GM12874 (cell line): ENCODE measurements at regions not wholly inside any gene's neighbourhood (a gene's known extent, or its start where the extent isn't known, plus 50 kb on each side); places are given as distances from the start of the nearest gene placed in this dataset.

ENCODE experiments used
- TF ChIP-seq, protein P1 (sequence below): IDR thresholded peaks from 2 replicates; pipeline ENCODE4 v1.5.1; 2011; ENCODE audit warnings: low read depth, mild to moderate bottlenecking, control low read depth, low read length, moderate library complexity; ENCODE audit not compliant: insufficient read depth

DNA sequence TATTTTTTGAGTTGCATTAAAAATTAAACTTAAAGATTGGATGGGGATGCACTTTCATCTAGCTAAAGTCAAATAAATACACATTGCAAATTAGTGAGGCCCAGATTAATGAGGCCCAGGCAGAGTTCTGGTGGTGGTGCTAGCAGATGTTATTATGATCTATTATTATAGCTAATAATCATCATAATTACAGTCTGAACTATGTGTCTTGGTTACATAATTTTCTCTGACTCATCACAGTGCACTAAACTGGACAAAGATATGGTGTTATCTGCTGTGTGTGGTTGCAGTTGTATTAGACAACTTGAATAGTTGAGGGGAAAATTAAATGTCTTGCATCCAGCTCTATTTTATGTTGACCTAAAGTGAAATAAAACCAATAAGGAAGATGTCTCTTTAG, 568.8 kb downstream of the TLR4 start:
- TF ChIP-seq, protein P1, sequence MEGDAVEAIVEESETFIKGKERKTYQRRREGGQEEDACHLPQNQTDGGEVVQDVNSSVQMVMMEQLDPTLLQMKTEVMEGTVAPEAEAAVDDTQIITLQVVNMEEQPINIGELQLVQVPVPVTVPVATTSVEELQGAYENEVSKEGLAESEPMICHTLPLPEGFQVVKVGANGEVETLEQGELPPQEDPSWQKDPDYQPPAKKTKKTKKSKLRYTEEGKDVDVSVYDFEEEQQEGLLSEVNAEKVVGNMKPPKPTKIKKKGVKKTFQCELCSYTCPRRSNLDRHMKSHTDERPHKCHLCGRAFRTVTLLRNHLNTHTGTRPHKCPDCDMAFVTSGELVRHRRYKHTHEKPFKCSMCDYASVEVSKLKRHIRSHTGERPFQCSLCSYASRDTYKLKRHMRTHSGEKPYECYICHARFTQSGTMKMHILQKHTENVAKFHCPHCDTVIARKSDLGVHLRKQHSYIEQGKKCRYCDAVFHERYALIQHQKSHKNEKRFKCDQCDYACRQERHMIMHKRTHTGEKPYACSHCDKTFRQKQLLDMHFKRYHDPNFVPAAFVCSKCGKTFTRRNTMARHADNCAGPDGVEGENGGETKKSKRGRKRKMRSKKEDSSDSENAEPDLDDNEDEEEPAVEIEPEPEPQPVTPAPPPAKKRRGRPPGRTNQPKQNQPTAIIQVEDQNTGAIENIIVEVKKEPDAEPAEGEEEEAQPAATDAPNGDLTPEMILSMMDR, result no peak

DNA sequence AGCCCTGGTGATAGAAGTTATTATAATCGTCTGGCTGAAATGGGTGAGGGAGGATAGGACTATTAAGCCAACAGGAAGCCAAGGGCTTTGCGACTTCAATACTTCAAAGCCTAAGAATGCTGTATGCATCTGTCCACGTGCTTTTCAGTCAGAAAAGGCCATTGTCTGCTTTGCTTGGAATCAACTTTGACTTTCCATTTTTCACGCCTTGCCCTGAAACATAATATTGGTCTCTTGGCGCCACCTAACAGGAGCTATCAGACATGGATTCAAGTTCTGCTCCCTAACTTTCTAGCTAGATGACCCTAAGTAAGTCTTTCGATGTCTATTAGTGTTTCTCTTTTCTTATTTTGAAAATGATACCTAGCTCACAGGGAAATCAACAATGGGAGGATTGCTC, 572.6 kb downstream of the TLR4 start:
- TF ChIP-seq, protein P1, result no peak

DNA sequence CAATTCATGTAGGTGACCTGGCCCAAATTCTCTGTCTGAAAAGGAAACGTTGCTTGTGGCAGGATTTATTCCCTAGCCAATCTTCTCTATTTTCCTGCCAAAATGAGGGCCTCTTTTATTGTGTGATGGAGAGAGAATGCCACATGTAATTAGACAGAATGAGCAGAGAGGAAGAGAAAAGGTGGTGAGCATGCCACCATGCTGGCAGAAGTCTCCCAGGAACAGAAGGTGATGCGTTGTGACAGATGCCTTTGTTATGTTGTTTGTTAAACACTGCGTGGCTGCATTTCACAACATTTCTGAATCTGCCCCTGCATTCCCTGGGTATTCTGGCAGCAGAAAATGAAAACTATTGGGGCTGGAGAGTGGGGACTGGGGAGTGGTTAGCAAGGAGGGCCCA, 577.6 kb downstream of the TLR4 start:
- TF ChIP-seq, protein P1, result no peak

DNA sequence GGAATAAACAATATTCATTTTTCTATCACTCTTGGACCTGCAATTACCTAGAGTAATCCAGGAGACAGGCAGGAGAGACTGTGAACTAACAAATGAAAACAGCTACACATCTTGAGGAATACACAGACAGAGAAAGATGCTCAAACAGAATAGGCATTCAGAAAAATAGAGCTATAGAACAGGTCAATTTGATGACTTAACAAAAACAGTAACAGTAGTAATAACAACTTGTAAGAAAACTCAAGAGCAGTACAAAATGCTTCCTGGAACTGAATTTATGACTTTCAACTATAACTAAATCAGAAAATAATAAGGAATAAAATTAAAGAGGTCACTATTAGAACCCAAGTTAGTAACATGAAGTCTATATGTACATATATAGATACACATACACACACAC, 579.3 kb downstream of the TLR4 start:
- TF ChIP-seq, protein P1, result no peak

DNA sequence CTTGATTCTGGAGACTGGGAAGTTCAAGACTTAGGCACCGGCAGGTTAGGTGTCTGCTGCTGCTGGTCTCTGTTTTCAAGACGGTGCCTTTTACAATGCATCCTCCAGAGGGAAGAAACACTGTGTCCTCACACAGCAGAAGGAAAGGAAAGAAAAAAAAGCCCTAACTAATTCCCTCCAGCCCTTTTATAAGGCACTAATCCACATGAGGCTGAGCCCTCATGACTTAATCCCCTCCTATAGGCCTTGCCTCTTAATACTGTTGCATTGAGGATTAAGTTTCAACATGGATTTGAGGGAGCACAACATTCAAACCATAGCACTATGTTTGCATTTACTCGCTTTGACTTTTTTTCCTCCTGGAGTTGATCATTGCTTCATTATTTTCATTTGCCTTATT, 585.9 kb downstream of the TLR4 start:
- TF ChIP-seq, protein P1, result no peak

DNA sequence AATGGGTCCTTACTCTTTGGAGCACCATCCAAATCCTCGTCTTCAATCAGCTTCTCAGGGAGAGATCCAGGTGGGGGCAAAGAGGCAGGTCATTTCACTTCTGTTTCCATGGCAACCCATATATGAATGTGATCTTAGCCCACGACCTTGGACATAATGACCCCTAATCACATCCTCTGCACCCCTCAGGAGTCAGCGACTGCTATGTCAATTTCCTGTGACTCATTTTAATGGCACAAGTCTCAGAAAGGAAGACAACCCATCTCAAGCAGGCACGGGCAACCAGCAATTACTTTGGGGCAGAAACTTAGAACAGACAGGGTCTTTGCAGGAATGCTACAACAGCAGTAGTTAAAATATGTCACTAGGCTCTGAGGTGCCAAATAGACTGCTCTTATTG, 591.2 kb downstream of the TLR4 start:
- TF ChIP-seq, protein P1, result no peak

DNA sequence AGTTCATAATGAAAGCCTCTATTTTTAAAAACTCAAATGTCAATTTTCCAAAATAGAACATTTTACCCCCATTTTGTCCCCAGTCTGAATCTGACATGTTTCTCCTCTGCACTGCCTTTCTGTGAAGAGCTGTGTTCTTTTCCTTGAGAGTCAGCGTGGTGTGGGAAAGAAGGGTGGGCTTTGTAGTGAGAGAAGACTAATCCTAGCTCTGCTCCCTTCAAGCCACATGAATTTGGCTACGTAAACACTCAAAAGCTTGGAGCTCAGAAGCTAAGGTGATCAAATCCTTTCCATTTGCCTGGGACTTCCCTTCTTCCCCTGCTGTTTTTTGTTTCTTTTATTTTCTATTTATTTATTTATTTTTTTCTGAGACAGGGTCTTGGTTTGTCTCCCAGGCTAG, 598.5 kb downstream of the TLR4 start:
- TF ChIP-seq, protein P1, result no peak

DNA sequence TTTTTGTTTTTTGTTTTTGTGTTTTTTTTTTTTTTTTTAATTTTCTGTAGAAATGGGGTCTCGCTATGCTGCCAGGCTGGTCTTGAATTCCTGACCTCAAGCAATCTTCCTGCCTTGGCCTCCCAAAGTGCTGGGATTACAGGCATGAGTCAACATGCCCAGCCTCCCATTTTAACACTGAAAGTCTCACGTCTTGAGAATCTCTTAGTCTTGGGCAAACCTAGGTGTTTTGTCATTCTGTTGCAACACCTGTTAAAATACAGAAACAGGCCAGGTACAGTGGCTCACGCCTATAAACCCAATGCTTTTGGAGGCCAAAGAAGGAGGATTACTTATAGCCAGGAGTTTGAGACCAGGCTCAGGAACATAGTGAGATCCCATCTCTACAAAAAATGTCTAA, 599.0 kb downstream of the TLR4 start:
- TF ChIP-seq, protein P1, result no peak
